Activated T-cell treated with anti-CD3 and anti-CD28 coated beads, Interleukin-2, amount 50 U/mL, for 1 hour (primary cell): ENCODE measurements at regions not wholly inside any gene's neighbourhood (a gene's known extent, or its start where the extent isn't known, plus 50 kb on each side); places are given as distances from the start of the nearest gene placed in this dataset.
"Not testable (repeated sequence)": the region's sequence is repeated elsewhere in the genome, so short reads cannot be mapped to it uniquely, and the experiment has no call there.

Experiments
- DNase-seq: peaks from one replicate; pipeline ENCODE4 v3.0.0-alpha.2; 2020

DNA sequence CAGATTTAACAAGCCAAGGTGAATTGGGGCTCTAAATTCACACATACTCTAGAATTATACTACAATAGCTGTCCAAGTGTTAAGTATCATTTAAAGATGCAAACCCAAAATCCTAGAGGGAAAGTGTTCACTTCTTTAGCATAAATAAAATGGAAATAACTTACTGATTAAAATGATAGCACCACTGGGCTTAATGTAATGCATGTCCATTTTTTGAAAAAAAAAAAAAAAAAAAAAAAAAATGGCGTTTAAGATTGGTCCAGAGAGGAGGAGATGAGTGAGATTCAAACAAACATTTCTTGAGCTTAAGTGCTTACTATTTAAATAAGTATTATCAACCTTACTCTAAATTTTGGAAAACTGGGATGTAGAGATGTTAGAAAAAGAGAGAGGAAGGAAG lies 251.5 kb upstream of the CWC22 start:
- no peak for DNase-seq

DNA sequence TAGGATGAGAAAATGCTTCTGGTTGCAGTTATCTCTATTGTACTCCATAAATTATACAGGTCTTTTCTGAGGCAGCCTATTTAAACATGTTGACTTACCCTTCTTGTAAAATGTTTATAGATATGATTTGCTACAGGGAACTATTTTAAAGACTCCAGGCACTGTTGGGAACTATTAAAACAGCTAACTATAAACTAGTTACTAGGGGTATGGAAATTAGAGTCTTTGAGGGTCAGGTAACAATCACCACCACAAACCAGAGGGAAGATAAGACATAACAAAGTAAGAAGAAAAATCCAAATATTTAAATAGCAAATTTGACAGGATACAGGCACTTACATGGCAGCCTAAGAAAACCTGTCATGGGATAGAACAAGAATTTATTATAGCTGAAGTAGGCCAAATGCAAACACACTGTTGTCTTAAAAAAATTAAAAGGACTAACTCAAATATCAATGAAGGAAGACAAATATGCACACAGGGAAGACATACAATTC lies 251.0 kb upstream of the CWC22 start:
- DNase-seq: no peak

DNA sequence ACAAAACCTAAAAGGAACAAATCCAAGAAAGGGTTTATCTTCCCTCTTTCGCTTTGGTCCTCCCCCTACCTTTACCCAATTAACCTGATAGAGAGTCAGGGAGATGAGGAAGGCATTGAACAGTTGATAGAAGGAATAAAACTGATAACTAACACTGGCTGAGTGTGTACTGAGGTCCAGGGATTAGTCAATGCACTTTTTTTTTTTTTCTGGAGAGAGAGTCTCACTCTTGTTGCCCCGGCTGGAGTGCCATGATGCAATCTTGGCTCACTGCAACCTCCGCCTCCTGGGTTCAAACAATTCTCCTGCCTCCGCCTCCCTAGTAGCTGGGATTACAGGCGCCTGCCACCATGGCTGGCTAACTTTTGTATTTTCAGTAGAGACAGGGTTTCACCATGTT lies 250.2 kb upstream of the CWC22 start:
- DNase-seq: no peak

DNA sequence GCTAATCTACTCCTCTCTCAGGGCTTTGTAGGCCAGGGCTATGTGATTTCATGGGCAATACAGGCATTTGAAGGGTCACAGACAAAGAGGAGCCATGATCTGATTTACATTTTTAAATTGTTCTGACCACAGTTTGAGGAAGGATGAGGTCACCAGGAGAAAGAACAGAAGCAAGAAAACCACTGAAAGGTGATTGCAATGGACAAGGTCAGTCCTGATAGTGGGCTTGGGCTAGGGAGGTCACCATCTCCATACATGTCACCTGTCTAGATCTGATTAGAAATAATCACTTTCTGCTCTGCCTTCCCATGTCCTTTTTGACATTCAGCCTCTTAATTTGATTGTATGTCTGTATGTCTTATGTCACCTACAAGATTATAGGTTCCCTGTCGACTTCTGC lies 248.9 kb upstream of the CWC22 start:
- no peak for DNase-seq

DNA sequence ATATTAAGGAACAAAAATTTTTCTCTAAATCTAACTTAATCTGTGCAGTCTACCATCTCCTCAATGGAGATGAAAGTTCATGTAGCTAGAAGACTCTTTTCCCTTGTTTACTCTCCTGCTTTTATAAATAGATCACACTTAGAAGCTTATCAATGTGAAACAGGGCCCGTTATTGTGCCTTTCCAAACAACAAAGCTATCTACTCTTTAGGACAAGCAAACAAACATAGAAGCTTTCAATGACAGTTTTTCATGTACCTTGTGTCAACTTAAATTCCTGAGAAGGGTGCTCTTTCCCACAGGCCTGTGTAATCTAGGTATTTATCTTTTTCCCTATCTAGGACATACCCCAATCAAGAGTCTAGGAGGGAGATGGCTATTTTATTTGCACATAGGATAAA lies 247.8 kb upstream of the CWC22 start:
- no peak for DNase-seq

DNA sequence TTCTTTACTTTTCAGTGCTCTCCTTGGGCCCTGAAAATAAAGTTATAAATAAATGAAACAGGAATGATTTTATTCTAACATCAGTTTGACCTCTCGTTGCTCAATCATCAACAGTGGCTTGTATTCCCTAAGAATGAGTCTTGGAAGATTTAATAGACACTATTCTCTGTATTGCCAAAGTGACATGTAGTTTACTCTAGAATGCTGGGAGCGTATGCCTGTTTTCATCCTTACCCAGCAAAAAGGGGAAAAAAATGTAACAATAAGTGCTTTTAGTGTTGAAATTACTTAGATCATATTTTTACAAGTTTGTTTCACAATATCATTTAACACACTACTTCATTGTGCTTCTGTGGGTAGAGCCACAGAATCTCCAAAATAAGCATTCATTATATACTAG lies 240.6 kb upstream of the CWC22 start:
- DNase-seq: no peak

DNA sequence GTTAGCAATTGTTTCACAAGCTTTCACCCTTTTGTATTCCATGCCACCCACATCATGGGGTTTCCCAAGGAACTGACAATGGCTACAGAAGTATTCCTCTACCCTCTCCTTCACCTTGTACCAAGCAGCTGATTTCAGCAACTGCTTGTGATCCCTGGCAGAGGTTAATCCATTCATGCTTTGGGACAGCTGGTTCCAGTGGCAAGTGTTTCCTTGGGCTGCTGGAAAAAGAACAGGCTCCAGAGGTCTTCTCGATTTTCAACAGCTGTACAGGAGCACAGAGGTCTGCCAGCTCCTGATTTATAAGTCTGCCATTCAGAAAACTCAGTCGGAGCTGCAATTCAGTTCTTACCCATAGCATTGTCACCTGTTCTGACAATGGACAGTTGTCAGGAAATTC lies 239.2 kb upstream of the CWC22 start:
- no peak for DNase-seq

DNA sequence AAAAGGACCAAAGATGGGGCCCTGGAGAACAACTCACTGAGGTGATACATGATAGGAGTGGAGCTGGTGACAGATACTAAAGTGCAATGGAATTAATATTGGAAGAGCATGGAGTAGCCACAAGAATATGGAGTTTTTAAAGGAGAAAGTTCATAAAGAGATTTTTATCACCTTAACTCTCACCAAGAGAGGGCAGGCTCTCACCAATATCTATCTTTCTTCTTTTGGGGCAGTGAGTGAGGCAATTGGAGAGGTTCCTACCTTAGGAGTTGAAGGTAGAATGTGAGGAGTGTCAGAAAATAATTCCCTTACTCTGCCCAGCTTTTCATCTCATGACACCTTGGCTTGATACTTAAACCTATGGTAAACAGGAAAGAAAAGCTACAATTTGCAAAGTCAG lies 233.7 kb upstream of the CWC22 start:
- DNase-seq: no peak

DNA sequence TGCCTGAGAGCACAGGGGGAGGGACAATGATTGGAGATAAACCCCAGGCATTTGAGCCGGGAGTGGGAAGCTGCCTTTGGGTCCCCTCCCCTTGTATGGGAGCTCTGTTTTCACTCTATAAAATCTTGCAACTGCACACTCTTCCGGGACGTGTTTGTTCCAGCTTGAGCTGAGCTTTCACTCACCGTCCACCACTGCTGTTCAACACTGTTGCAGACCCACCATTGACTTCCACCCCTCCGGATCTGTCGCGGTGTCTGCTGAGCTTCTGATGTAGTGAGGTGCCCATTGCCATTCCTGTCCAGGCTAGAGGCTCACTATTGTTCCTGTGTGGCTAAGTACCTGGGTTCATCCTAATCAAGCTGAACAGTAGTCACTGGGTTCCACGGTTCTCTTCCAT lies 231.6 kb upstream of the CWC22 start:
- no peak for DNase-seq

DNA sequence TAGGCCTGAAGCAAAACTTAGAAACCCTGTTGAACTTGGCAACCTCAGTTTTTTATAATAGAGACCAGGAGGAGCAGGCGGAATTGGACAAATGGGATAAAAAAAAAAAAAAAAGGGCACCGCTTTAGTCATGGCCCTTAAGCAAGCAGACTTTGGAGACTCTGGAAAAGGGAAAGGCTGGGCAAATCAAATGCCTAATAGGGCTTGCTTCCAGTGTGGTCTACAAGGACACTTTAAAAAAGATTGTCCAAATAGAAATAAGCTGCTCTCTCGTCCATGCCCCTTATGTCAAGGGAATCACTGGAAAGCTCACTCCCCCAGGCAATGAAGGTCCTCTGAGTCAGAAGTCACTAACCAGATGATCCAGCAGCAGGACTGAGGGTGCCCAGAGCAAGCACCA lies 229.0 kb upstream of the CWC22 start:
- not testable (repeated sequence) for DNase-seq

DNA sequence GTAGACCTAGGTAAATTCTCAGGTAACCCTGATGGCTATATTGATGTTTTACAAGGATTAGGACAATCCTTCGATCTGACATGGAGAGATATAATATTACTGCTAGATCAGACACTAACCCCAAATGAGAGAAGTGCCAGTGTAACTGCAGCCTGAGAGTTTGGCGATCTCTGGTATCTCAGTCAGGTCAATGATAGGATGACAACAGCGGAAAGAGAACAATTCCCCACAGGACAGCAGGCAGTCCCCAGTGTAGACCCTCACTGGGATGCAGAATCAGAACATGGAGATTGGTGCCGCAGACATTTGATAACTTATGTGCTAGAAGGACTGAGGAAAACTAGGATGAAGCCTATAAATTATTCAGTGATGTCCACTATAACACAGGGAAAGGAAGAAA lies 228.4 kb upstream of the CWC22 start:
- DNase-seq: not testable (repeated sequence)

DNA sequence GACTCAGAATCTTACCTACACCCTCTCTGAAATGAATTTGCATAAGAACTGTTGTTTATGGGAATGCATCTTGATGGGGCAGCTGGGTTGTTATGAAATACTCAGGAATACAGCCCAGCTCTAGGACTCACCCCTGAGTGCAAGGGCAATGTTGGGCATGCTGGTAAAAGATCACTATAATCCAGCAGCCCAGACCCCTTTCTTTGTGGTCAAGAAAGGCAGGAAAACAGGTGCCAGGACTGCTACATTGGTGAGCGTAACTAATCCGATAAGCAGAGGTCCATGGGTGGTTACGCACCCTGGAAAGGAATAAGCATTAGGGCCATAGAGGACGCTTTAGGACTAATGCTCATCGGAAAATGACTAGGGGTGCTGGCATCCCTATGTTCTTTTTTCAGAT lies 227.9 kb upstream of the CWC22 start:
- not testable (repeated sequence) for DNase-seq

DNA sequence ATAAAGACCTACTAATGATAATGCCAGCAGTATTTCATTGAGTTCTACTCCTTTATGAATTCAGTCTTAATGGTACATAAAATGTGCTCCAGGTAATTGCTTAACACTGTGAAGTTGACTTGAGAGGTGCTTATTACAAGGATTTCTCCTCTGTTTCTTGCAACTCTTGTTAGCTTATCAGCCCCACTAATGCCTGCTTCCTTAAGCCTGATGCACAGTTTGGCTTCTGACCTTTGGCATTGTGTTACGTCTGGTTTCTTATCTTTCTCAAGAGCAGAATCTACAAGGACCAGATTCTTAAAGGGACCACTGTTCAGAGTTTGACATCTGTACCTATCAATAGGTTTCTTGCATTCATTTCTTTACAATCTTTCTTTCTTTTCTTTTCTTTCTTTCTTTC lies 223.9 kb upstream of the CWC22 start:
- no peak for DNase-seq

DNA sequence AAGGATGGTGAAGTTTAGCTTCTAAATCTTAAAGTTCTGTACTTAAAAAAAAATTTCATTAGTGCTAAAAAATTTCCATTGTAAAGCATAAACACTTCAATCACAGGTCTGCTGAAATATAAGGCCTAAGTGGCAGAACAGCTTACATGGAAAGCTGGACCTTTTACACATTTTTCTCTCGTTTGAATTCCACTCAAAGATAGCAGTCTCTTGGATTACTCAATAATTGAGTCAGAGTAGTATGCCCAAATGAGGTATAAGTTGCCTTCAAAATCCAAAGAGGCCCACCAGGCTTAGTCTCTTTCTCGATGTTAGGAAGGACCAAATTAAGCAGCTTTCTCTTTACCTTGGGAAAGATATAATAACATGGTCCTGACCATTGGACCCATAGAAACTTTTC lies 220.4 kb upstream of the CWC22 start:
- DNase-seq: no peak

DNA sequence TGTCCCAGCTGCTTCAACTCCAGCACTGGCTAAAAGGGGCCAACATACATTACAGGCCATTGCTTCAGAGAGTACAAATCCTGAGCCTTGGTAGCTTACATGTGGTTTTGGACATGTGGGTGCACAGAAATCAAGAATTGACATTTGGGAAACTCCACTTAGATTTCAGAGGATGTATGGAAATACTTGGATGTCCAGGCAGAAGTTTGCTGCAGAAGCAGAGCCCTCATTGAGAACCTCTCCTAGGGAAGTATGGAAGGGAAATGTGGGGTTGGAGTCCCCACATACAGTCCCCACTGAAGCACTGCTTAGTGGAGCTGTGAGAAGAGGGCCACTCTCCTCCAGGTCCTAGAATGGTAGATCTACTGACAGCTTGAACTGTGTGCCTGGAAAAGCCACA lies 218.0 kb upstream of the CWC22 start:
- DNase-seq: no peak

DNA sequence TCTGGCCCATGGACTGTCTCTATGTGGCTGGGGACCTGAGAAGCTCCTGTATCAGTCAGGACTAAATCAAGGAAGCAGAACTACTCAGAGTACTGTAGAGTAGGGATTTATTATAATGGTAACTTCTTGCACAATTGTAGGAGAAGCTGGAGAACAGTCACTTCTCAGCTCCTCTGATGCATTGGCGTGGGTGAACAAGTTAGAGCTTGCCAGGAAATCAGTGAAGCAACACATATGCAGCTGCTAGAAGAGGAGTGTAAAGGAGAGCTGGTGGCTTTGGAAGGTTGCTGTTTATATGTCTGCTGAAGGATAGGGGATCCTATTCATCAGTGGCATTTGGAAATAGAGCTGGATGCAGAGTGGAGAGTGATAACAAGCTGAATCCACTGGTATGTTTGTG lies 215.5 kb upstream of the CWC22 start:
- DNase-seq: no peak

DNA sequence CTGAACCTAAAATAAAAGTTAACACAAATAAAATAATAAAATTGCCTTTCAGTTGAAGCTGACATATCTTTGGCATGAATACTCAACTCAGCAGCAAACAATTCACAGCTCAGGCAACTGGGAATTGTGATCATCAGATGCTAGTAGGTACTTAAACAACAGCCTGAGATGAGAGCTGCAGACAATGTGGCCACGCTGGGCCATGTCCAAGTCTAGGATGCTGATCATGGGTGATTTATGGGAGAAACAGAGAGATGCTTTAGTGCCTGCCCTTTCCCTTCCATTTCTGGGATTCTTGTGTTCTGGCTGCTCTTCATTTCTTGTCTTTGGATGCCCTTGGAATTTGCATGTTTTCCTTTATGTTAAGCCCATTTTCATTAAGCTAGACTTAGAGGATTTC lies 212.4 kb upstream of the CWC22 start:
- DNase-seq: no peak

DNA sequence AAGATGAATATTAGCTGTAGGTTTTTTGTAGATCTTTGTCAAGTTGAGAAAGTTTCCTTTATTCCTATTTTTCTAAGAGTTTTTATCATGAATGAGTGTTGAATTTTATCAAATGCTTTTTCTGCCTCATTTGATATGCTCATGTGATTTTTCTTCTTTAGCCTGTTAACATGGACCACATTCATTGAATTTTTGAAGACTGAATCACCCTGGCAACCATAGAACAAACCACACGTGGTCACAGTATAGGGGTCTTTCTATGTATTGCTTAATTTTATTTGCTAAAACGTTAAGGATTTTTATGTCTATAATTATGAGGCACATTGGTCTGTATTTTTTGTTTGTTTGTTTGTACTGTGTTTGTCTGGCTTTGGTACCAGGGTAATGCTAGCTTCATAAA lies 201.7 kb upstream of the CWC22 start:
- DNase-seq: no peak

DNA sequence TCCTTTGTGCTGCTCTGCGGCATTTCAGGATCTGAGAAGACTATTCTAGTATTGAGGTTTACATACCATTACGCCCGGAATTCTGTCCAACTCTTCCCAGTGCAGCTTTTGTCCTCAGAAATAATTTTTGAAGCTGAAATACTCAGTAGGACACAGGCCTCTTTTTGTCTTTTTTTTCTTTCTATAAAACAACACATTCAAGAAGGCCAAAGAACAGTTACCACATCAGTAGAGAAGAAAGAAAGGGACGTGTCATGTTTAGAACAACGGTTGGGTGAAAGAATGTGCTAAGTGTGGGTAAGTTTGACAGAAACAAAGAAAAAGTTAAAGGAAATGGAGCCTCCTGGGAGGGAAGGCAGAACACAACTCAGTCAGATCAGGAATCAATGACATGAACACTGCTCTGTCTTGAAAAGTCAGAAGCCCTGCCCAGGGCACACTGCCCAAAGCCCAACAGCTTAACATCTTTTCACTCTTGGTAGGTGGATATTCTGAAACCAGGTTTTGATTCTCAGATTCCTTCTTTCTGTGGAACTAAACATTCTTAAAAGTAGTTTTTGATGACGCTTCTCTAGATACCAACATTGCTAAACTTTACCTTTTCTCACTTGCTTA lies 198.6 kb upstream of the CWC22 start:
- DNase-seq: no peak

DNA sequence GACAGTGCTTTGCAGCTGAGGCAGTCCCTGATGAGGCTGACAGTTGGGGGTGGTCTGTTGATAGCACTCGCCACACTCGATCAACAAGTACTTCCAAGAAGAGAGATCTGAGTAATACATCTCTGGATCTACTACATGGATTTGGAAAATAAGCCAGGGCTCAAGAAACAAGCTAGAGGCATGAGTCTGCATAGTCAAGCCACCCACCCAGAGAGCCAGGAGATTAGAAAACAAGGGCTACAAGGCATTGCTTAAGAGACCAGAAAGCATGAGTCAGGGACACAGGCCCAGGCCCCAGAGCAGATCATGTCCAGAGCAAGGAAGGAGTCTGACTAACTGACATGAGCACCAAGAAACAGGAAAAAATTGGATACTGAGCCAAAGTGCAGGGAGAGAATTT lies 196.9 kb upstream of the CWC22 start:
- no peak for DNase-seq

DNA sequence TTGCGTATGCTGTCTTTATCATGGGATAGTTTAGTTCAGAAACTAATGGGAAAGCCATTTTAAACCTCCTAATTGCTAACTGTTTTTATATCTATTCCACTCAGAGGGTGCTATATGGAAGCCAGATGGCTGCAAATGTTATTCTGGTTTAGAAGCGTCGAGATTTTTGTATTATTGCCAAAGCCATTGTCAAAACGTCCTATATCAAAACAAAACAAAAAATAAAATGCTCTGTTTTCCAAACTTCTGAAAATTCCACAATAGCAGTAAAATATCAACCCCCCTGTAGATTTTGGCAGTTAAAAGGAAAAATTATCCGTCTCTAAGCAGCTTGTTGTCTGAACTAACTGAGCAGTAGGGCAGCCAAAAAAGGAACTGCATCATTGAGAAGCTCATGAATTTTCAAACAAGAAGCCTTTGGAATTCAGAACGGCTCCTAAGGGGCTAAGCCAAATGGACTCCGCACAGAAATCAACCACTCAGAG lies 195.4 kb upstream of the CWC22 start:
- DNase-seq: no peak

DNA sequence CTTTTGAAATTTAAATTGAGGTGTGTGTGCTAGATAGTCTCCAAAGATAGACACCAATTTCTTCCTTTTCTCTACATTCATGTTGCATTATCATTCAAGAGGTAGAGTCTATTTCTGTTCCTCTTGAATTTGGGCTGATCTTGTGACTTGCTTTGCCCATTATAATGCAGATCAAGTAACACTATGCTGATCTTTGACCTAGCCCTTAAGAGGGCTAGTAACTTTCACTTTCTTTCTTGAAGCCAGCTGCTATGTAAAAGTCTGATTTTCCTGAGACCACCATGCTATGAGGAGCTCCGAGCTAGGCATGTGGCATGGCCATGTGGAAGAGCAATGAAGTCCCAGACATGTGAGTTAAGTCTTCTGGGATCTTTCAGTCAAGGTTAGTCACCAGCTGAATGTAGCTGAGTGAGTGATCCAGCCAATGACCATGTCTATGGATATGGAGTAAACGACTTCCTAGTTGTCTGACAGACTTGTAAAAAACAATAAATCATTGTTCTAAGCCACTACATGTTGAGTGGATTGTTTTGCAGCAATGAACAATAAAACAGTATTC lies 189.4 kb upstream of the CWC22 start:
- DNase-seq: no peak

DNA sequence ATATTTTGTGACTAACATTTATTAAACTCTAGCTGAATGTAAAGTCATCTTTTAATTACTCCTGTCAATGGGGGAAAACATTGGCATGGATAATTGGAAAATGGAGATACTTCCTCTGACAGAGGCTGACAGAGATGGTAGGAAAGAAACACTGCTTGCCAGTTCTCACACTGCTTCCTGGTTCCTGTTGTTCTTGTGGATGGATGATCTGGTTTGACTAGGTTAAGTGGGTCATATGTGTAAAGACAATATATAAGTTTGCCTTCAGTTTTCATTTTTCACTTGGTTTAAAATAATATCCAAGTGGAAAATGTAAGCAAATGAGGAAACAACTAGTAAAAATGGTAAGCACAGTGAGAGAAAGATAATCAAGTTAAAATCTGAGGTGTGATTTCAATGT lies 188.8 kb upstream of the CWC22 start:
- no peak for DNase-seq

DNA sequence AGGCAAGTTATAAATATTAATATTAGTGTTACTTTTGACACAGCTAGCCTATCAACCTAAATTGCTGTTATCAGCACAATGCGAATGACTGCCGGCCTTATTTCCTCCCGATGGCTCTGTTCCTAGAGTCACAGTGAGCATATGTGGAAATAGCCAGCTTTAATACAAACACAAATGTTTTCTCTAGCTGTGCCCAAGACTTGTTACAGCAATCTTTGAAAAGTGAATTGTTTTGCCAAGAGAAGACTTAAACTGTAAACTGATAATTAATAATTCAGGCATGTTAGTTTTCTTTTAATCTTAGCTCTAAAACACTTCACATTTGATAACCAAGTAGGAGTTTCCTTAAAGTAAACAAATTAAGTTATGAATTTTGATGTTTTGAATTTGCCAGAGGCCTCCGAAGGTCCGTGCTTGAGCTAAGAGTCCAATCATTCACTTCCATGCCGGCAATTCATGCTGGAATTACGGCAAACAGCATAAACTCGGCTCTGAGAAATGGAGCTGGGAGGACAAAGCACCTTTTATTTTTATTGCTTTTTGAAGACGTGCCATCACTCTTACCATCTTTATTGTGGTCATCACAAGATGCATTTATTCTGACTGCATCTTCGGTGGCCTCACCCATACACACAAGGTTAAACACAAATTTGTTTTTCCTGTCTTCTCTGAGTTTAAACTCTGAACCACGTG lies 184.5 kb upstream of the CWC22 start:
- no peak for DNase-seq

DNA sequence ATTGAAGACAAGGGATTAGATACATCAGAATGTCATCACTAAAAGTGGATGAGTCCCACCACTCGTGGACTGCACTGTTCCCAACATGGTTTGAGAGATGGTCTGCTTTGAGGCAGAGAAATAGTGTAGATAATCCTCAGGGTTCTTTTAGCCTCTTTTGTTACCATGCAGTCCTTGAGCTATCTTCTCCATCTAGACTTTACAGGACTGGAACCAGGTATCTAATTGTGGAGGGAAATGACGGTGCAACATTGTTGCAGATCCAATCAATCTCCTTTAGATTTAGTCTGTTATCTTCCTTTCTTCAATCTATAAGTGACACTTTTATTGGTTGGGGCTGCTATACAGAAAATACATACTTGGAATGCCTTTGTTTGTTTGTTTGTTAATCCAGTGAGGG lies 183.8 kb upstream of the CWC22 start:
- no peak for DNase-seq
